Osteocyte (in vitro differentiated cells): ENCODE measurements at regions not wholly inside any gene's neighbourhood (a gene's known extent, or its start where the extent isn't known, plus 50 kb on each side); places are given as distances from the start of the nearest gene placed in this dataset.

Experiments
- DNase-seq: peaks from one replicate; pipeline ENCODE4 v3.0.0; 2021; ENCODE audit warnings: mixed read lengths; ENCODE audit not compliant: unreplicated experiment; ENCODE audit errors: extremely low spot score
- H3K27ac Mint-ChIP-seq: one replicate; pipeline ENCODE4 v1.8.0; 2021; ENCODE audit warnings: mild to moderate bottlenecking, mixed read lengths; ENCODE audit not compliant: unreplicated experiment
- H3K27me3 Mint-ChIP-seq: one replicate; pipeline ENCODE4 v1.8.0; 2021; ENCODE audit warnings: mixed read lengths; ENCODE audit not compliant: unreplicated experiment
- H3K36me3 Mint-ChIP-seq: one replicate; pipeline ENCODE4 v1.8.0; 2021; ENCODE audit warnings: mixed read lengths; ENCODE audit not compliant: unreplicated experiment
- H3K4me1 Mint-ChIP-seq: one replicate; pipeline ENCODE4 v1.8.0; 2021; ENCODE audit warnings: mixed read lengths; ENCODE audit not compliant: unreplicated experiment
- H3K4me3 Mint-ChIP-seq: one replicate; pipeline ENCODE4 v1.8.0; 2021; ENCODE audit warnings: mild to moderate bottlenecking, moderate library complexity, mixed read lengths; ENCODE audit not compliant: unreplicated experiment
- H3K9me3 Mint-ChIP-seq: one replicate; pipeline ENCODE4 v1.8.0; 2021; ENCODE audit warnings: mixed read lengths; ENCODE audit not compliant: unreplicated experiment
- CTCF ChIP-seq: fragments of 200-600 bp; sonication (generic); IDR thresholded peaks from 2 replicates; pipeline ENCODE4 v1.5.0; 2021; ENCODE audit warnings: antibody characterized with exemption, mild to moderate bottlenecking, moderate library complexity

- Mint-ChIP-seq H3K27me3 (no peaks in the 10 kb centered on the region), H3K4me3 (no peak overlapping the region), H3K27ac (no peak overlapping the region), H3K9me3 (no peaks in the 10 kb centered on the region), H3K36me3 (no peaks in the 10 kb centered on the region), H3K4me1 (no peaks in the 10 kb centered on the region)
- no peak for TF ChIP-seq CTCF
- no peak for DNase-seq
Observed at GRCh38 chr4:104063341-104063740, 343.6 kb upstream of the TACR3 start.

DNA sequence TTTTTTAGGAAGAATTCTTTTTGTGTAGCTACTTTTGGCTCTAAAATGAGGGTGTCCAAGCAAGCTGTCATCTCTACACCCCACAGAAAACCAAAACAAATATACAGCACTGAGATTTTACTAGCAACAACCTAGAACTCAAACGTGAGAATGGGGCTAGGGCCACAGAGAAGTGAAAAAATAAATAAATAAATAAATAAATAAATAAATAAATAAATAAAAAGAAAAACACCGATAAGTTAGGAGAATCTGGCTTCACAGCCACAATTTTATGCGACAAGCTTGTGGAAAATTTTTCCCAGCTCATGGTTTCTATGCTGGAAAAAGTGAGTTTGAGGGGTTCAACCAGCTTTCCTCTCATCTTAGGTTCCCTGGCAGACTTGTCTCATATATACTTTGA, 324.6 kb upstream of the TACR3 start:
- H3K9me3 Mint-ChIP-seq, result peaks cover 7% of the 10 kb centered on the region
- no peak overlapping the region for H3K4me3 Mint-ChIP-seq
- H3K27me3 Mint-ChIP-seq, result no peaks in the 10 kb centered on the region
- no peak overlapping the region for H3K27ac Mint-ChIP-seq
- no peaks in the 10 kb centered on the region for H3K4me1 Mint-ChIP-seq
- DNase-seq, result no peak
- TF ChIP-seq CTCF, result no peak
- no peaks in the 10 kb centered on the region for H3K36me3 Mint-ChIP-seq

DNA sequence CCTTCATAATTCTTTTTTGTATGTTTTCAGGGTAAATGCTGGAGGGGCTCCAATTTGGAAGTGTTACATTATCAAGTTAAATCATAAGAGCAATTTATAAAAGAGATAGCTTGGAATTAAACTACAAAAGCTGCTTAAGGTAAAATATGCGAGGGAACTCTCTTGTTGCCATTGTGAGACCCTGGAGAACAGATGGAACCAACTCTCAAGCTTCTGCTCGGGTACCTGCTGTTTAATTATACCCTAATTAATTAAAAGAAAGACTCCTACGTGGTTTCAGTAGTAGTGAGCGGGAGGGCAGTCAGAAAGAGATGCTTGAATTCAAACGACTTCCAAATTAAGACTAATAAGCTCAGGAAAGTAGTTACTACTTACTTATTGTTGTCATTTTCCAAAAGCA, 313.1 kb upstream of the TACR3 start:
- Mint-ChIP-seq H3K27ac (no peak overlapping the region), H3K36me3 (no peaks in the 10 kb centered on the region), H3K27me3 (no peaks in the 10 kb centered on the region), H3K9me3 (no peaks in the 10 kb centered on the region), H3K4me1 (no peaks in the 10 kb centered on the region), H3K4me3 (no peak overlapping the region)
- TF ChIP-seq CTCF, result no peak
- DNase-seq, result no peak

- Mint-ChIP-seq H3K9me3 (no peaks in the 10 kb centered on the region), H3K4me1 (no peaks in the 10 kb centered on the region), H3K36me3 (no peaks in the 10 kb centered on the region), H3K27me3 (no peaks in the 10 kb centered on the region), H3K4me3 (no peak overlapping the region), H3K27ac (no peak overlapping the region)
- TF ChIP-seq CTCF, result no peak
- no peak for DNase-seq
Observed at GRCh38 chr4:104025251-104025650, 305.5 kb upstream of the TACR3 start.

DNA sequence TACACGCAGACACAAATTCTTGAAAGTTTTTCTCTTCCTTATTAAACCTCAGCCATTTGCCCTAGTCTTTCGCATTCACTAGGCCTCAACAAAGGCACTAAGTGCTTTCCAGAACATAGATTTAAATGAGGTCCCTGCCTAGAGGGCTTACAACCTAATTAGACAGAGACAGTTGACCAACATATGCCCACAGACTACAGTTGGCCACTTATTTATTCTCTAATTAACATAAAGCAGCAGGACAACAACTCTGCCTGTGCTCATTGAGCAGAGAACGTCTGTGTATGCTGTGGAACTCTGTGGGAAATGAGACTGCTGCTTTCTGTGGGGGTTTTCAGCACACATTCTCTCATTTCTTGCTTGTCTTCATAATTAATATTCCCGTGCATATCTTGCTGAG, 303.0 kb upstream of the TACR3 start:
- no peak for DNase-seq
- Mint-ChIP-seq H3K4me1 (no peaks in the 10 kb centered on the region), H3K9me3 (no peaks in the 10 kb centered on the region), H3K4me3 (no peak overlapping the region), H3K36me3 (no peaks in the 10 kb centered on the region), H3K27me3 (no peaks in the 10 kb centered on the region), H3K27ac (no peak overlapping the region)
- TF ChIP-seq CTCF, result no peak
